Hepatic stellate cell (primary cell): ENCODE measurements at regions not wholly inside any gene's neighbourhood (a gene's known extent, or its start where the extent isn't known, plus 50 kb on each side); places are given as distances from the start of the nearest gene placed in this dataset.
A peak's percentile ranks its signal among the peaks of the same experiment; 100 is the strongest.

Experiments used
- DNase-seq: peaks from one replicate; pipeline ENCODE4 v3.0.0; 2011; ENCODE audit warnings: low spot score

- DNase-seq = no peak
Measured at GRCh38 chr7:132072873-132073272, 503.4 kb downstream of the PLXNA4 start.

GRCh38 chr7:132072165-132072564, 504.1 kb downstream of the PLXNA4 start:
- DNase-seq = no peak

- DNase-seq = no peak
Measured at GRCh38 chr7:132069306-132069705, 507.0 kb downstream of the PLXNA4 start.

GRCh38 chr7:132066761-132067171, 509.5 kb downstream of the PLXNA4 start:
- peak; percentile 35 for DNase-seq

GRCh38 chr7:132065989-132066603, 509.7 kb upstream of the PODXL start:
- no peak for DNase-seq

GRCh38 chr7:132065193-132065988, 509.0 kb upstream of the PODXL start:
- DNase-seq = peak; percentile 92

- DNase-seq = no peak
Measured at GRCh38 chr7:132063800-132064199, 507.4 kb upstream of the PODXL start.

GRCh38 chr7:132061937-132062336, 505.5 kb upstream of the PODXL start:
- no peak for DNase-seq

- DNase-seq = no peak
Measured at GRCh38 chr7:132059141-132059540, 502.7 kb upstream of the PODXL start.

GRCh38 chr7:132055336-132056120, 499.1 kb upstream of the PODXL start:
- DNase-seq = no peak

- DNase-seq = no peak
Measured at GRCh38 chr7:132053871-132054270, 497.4 kb upstream of the PODXL start.

- DNase-seq = no peak
Measured at GRCh38 chr7:132051311-132051710, 494.9 kb upstream of the PODXL start.

- no peak for DNase-seq
Measured at GRCh38 chr7:132049462-132050304, 493.3 kb upstream of the PODXL start.

GRCh38 chr7:132045481-132045980, 489.1 kb upstream of the PODXL start:
- no peak for DNase-seq

GRCh38 chr7:132045002-132045401, 488.6 kb upstream of the PODXL start:
- DNase-seq = no peak

GRCh38 chr7:132044247-132044646, 487.8 kb upstream of the PODXL start:
- DNase-seq = no peak

GRCh38 chr7:132041108-132041507, 484.7 kb upstream of the PODXL start:
- DNase-seq = no peak

GRCh38 chr7:132035517-132036362, 479.3 kb upstream of the PODXL start:
- DNase-seq = no peak

- no peak for DNase-seq
Measured at GRCh38 chr7:132034748-132035416, 478.5 kb upstream of the PODXL start.

- DNase-seq = no peak
Measured at GRCh38 chr7:132030883-132031282, 474.5 kb upstream of the PODXL start.
